CD4-positive, alpha-beta T cell treated with Interleukin-17A for 1 hour (primary cell): ENCODE measurements at regions not wholly inside any gene's neighbourhood (a gene's known extent, or its start where the extent isn't known, plus 50 kb on each side); places are given as distances from the start of the nearest gene placed in this dataset.

Source experiments
- DNase-seq: peaks from one replicate; pipeline ENCODE4 v3.0.0-alpha.2; 2020

DNA sequence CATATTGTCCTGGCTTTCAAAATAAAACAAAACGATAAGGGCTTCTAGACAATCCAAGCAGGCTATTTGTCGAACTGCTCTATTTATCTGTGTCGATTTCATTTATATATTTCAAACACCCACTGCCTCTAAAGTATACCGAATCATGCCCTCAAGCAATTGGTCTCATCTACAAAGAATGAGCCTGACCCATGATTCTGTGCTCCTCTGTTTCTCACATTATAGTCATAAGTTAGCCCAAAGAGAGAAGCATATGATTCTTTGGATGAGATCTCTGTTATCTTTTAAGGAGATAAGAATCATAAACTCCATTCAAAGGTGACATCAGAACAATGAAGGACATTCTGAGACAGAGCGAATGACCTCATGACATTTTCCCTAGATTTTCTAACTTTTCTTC lies 191.1 kb downstream of the MAP2K6 start:
- DNase-seq, result no peak

DNA sequence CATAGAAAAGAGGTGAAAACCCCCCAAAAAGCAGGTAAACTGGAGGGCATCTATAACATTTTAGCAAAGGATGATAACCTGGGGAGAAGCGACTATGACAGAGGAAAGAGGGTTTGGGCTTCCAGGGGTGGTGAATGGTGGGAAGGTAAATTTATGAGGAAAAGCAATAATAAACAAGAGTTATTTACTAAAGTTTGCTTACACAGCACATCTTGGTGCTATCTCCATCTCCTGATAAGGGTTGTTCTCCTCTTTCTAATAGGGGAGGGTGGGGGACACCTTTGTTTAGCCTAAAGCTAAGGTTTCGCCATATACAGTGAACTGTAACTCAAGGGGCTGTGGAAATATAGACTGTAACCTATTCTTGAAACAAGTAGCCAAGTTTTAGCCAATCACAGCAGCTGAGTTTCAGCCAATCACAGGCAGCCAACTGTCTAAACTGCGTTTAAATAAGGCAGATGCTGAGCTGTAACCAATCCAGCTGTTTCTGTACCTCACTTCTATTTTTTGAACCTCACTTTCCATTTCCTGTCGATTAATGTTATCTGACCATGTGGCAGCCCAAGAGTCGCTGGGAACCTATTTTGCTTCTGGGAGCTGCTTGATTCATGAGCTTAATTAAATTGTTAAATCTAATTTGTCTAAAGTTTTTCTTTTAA lies 191.8 kb downstream of the MAP2K6 start:
- no peak for DNase-seq

DNA sequence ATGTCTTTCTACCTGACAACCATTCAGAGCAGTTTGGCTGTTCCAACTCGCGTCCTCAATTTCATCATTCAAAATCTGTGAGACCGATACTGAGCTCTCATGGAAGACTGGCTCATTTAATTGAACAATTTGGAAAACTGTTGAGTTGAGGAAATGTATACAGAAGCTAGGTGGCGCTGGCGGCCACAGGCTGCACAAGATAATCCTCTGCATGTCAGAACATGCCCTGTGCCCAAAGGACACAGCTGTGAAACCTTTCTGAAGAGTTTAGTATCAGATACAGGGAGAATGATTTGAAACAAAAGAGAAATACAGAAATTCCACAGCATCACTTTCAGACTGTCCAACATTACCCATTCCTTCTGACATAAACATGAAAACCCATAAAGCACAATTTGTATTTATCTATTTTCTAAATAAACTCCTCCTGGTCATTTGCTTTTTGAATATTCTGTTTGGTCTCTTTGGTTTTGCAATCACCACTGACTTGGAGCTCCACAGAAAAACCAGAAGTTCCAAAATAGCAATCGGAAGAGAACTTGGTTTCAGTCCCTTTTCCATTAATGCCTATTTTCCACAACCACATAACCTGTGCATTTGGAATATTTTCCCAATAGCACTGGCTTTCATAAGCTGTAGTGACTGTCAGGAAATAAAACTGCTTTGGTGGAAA lies 192.8 kb downstream of the MAP2K6 start:
- DNase-seq, result peak; percentile 19

DNA sequence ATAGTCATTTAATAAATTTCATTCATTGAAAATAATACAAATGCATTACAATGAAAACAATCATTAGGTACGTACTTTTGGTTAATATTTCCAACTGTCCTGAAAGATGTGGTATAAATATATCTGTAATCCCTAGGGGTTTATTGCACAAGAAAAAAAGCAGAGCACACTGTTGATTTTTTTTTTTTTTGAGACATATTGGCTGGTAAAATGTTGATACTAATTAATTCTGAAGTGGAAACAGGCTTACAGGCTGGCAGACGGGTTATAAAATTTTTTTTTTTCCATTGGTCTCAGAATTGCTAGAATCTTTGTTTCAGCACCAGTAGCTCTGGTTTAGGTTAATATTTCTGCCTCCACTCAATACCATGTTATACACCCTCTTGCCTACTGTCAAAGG lies 193.6 kb downstream of the MAP2K6 start:
- no peak for DNase-seq

DNA sequence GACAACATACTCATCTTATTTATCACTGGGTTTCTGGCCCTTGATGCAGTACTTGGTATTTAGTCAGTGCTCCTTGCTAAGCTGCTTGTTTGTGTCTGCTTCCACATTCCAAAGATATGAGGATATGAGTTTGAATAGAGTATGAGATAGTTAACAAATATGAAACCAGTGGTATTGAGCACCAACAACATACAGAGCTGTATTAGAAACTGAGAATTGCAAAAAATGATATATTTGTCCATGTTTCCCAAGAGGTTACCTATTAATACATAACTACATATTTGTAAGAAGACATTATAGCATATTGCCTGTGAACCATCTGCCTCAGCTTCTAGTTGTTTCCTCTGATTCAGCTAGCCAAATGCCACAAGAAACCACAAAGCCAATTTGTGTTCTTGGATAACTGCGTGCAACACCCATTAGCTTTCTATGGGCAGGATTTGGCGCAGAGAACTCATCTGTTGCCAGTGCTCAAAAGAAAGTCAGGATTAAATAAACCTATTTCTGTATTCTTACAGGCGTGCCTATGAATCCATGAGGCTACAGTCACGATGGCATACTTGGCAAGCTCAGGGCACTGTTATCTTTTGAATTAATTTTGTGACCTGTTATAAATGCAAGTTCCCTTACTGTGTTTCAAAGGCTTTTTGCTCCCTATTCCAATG lies 194.4 kb downstream of the MAP2K6 start:
- no peak for DNase-seq

DNA sequence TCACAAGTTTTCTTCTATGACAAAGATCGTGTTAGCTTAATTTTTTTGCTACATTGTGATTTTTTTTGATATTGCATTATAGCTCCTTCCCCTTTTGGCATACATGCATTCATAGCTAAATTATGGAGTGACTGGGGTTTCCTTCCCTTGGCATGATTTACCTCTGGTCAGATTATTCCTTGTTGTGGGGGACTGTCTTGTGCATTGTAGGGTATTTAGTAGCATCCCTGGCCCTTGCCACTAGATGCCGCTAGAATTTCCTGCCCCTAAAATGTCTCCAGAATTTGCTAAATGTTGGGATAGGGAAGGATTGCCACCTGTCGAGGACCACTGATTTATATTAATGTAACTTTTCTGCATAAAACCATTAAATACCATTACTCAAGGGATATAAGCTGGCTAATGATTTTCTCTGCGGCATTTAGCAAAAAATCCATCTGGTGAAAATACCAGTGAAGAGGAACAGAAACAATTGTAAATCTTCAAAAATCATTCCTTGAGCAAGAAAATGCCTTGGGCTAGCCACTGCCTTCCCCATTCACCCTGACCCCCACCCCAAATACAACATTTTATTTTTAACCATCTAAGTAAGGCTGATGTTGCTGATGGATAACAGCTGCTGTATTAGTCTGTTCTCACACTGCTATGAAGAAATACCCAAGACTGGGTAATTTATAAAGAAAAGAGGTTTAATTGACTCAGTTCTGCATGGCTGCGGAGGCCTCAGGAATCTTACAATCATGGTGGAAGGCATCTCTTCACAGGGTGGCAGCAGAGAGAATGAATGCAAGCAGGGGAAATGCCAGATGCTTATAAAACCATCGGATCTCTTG lies 195.2 kb downstream of the MAP2K6 start:
- no peak for DNase-seq

DNA sequence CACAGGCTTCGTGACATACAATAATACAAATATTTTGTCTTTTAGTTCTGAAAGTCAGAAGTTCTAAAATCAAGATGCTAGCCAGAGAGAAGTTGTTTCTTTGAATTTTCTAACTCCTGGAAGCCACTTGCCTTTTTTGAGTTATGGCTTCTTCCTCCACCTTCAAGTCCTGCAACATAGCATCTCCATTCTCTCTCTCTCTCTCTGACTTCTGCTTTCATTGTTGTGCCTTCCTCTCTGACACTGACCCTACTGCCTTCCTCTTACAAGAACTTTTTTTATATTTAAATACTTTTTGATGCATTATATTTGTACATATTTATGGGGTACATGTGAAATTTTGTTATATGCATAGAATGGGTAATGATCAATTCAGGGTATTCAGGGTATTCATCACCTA lies 205.9 kb downstream of the MAP2K6 start:
- no peak for DNase-seq

DNA sequence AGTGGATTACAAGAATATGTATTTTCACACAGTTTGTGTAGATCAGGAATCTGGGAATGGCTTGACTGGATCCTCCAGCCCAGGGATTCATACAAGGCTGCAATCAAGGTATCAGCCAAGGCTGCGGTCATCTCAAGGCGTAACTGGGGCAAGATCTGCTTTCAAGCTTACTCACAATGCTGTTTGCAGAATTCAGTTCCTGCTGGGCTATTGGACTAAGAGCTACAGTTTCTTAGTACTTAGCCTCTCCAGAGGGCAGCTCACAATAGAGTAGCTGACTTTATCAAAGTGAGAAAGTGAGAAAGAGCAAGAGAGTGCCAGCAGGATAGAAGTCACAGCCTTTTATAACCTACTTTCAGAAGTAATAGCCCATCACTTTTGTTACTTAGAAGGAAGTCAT lies 211.0 kb downstream of the MAP2K6 start:
- DNase-seq, result no peak

DNA sequence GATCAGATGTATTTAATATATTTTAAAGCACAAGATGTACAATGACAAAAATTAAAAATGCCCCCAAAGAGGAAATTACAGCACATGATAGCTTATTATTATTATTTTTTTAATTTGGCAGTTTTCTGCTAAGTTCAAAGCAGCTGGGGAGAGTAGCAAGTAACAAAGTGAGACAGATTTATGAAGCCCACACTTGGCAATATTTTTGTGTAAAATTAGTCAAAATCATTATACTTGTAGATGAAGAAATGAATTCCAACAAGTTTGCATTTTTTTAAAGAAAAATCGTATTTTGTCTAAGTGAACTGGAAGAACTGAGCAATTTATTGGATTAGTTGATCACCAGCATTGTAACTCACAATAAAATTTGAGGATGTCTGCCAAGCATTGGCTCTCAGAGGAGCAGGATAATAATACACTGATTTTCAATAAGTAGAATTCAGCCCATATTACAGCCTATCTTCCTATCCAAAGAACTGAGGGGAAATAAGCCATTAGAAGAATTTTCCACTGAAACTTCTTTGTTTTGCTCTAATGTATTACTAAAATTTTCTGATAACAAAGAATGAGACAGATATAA lies 215.6 kb downstream of the MAP2K6 start:
- DNase-seq, result no peak

DNA sequence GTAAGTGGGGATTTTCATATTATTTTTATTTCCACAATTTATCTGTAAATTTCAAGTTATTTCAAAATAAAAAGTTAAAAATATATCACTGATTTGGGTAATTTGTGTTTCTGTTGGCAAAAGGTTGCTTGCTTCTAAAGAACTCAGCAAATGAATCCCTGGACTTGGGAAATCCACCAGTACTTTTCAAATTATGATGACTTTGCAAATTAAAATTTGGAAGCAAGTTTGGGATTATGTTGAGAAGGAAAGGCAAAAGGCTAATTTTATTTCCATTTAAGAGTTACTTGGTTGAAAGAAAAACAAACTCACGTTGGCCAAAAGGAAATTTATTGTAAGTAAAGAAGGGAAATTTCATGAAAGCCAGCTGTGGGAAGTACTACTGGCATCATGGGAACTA lies 220.3 kb downstream of the MAP2K6 start:
- no peak for DNase-seq

DNA sequence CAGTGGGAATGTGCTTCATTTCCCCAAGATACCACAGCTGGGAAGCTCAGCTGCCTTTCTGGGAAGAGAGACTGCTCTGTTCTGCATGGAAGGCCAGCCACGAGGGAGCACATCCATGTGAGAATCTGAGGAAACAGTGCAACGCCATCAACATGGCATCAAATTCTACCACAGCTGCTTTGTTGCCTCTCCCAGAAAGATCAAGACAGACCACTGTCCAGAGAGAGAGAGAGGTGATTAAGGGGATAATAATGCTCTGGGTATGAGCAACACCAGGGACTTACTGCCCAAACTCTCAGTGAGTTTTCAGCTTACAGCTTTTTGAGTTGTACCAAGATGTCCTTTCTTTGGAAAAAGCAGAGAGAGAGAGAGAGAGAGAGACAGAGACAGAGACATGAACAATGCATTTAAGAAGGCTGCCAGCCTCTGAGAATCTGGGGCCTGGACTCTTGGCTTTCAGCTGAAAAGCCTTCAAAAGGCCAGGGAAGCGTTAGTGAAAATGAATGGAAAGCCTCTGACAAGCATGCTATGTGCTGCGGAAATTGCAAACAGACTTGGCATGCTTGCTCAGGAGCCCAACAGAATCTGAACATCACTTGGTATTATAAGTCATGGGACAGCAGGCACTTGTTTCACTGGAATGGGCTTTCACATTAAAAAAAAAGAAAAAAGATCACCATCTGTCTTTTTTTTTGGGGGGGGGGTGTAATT lies 223.1 kb downstream of the MAP2K6 start:
- DNase-seq, result no peak

DNA sequence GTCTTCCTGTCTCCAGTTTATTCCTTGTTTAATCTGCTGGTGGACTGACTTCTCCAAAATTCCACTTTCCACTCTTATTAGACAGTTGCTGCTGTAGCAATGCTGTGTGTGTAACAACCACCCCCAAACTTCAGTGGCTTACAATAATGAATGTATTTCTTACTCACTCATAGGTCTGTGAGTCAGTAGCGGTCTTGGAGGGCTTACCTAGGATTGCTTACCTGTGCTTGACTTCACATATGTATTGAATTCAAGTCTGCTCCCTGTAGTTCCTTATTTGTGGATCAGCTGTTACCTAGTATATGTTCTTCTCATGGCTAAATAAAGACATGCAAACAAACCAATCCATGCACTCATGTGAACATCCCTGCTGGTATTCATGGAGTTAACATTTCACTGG lies 224.6 kb downstream of the MAP2K6 start:
- DNase-seq, result no peak

DNA sequence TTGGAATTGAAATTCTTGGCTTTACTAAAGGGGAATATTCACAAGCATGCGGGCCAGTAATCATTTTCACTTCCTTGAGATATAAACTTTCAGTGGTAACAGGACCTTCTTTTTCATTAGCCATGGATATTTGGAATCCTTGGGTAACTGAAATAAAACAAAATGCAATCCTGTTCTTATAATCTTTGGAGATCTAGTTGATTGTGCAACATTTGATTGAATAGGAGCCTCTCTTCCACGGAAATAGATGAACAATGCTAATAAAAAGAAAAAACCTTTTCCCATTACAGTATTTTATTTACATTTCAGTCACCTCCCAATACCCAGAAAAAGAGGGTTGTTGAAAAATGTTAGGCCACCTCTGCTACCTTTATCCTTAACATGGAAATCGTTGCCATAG lies 225.6 kb downstream of the MAP2K6 start:
- no peak for DNase-seq

DNA sequence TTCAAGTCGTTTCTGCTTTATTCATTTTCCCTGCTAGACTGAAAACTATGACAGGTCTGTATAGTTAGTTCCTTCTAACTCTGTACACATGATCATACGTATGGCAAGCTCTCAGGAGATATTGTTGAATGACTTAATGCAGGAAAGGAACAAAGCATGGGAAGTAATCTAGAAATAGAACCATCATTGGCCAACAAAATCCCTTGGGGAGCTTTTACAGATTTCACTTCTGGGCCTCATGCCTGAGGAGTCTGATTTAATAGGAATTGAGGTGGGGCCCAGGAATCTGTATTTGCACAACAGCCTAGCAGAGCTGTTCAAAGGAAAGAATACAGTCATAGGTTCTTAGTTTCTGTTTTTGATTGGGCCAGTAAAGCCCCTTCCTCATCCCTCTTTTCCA lies 229.2 kb downstream of the MAP2K6 start:
- DNase-seq, result no peak

DNA sequence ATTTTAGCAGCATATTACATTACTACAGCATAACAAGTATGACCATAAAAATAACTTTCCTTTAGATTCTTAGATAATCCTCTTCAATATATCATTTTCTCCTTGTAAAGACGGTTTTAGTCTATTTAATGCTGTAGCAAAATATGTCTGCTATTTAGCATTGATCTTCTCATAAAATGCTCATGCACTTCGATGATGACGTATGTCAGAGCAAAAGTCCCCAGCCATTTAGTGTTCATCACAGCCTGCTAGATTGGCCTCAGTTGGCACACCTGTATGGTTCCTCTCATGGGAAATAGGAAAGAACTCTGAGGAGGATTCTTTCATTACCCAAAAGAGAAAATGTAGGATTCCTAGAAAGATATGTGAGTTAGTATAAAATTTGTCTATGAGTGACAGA lies 232.2 kb downstream of the MAP2K6 start:
- DNase-seq, result no peak

DNA sequence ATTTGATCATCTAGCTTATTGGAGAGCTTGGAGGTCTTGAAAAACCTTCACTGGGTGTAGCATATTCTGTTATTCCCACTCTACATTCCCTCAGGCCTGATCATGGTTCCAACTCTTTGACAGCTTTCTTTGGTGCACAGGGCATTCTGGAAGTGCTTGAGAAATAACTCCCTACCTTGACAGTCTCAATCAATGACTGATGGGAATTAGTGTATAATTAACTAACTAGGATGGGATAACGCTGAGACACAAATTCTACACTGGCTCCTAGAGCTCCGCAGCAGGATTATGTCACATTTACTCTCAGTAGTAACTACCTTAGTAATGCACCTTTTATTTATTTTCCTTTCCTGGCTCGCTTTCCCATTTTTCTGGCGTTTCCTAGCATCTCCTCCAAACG lies 236.4 kb downstream of the MAP2K6 start:
- no peak for DNase-seq

DNA sequence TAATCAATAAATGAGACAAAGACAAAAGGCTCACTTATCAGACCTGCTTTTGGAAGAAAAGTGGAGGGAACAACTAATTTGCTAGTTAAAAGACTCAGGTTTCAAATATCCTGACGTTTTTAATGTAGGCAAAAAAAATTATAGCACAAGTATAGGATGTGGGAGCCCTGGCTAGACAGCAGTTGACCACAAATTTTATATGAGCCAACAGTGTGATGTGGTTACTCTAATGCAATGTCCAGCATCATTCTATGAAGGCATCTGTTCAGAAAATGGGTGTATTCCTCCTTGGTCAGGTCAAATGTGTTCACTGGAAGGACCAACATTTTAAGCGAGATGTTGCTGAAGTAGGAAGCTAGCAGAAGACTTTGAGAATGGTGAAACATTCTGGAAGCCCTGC lies 237.4 kb downstream of the MAP2K6 start:
- no peak for DNase-seq

DNA sequence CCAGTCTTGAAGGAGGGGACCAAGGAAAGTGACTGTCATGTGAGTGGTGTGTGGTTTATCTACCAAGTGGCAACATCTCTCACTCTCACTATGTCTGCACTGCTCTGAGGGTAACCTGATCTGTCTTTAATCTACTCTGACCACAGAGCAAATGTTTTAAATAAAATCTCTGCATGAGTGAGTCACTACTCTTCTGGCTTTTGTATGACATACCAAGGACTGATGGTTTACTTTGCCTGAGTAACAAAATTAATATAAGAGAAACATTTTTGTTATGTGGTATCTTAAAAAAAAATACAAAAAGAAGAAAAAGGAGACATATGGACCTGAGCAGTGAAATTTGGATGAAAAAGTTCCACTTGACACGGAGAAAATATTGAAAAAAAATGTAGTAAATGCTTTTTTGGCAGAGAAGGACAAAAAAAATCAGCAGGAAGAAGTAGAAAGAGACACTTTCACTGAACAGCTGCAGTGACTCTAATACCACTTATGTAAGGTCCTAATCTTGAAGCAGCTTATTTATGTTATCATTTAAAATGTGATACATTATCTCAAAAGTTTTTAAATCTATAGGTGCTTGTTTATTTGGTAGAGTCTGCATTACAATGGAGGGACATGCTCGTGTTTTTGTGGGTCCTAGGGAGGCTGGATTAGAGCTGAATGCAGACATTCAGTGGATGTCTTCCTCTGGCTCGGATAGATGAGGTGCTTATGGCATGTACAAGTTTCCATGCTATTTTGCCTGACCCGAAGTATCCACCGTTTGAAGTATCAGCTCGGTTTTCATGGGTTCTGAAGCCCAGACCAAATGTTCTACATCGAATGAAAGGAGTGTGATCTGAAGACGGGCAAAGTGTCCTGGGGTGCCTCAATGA lies 240.7 kb downstream of the MAP2K6 start:
- no peak for DNase-seq

DNA sequence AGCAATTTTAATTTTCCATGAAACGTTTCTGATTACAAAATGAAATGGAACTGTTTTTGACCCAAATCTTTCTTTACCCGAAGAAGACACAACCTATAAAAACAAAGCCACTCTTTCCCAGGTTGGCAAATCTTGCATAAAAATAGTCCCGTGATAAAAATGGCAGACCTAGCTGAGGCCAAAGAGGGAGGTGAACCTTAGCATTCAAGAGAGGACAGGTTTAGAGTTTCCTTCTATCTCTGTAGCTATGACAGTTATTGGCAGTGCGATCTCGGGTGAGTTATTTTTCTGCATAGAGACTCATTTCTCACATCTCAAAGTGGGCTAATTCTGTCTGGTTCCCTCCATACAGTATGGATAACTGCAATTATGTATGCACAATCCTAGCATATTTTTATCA lies 241.4 kb downstream of the MAP2K6 start:
- DNase-seq, result no peak

DNA sequence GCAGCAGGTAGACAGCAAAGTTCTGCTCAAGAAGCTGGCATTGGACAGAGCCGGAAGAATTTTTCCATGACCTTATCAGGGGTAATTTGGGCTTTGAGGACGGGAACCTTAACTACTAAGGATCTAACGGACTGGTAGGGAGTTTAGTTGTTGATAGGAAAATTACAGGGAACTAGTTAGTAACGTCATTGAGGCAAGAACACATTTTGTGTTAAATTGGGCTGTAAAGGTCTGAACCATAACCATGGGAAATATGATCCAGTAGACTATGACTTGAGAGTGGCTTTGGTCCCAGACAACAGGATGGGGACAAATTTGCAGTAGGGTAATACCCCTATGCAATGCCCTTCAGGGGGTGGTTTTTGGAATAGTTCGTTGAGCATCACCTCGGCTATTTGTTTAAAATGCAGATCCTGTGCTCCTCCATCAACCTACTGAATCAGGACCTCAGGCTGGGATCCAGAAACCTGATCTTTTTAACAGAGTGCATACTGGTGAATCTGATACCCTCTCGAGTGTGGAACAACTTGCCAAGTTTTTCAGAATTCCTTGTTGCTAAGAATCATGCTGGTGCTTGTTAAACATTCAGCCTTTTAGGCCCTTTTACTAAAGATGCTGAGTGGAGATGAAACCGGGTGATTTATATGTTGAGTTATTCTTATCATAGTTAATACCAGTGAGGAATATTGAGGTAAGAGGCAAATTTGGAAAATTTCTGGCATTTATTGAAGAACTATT lies 255.1 kb downstream of the MAP2K6 start:
- no peak for DNase-seq

DNA sequence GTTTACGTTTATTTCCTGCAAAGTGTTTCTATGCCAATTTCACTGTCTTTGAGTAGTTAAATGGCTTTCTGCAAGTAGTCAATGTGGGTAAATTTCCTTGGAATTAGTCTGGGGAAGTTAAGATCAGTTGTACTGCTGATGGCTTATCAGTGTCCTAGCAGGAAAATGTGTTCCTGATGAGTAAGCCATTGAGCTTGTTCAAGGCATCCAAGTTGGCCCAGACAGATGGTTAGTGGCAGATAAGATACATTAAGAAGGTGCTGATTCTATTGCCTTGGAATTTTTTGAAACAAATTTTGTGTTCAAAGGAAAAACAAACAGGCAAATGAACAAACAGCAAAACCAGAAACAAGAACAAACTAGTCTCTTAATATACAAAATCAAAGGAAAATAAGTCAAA lies 258.4 kb downstream of the MAP2K6 start:
- DNase-seq, result no peak
